ENCODE measurements at regions not wholly inside any gene's neighbourhood (a gene's known extent, or its start where the extent isn't known, plus 50 kb on each side); places are given as distances from the start of the nearest gene placed in this dataset.

GRCh38 chr6:48613231-48613949 is 502.4 kb upstream of the PTCHD4 start (continued):
- TF ChIP-seq IRF3 (IDR thresholded peaks at IDR 0.05): no peak

GRCh38 chr6:48611332-48611731 is 500.3 kb upstream of the PTCHD4 start:
- in situ Hi-C loops (cut with MboI): no loop called here
- TF ChIP-seq BACH1 (IDR thresholded peaks at IDR 0.05; ENCODE audit: borderline replicate concordance) (no peak), RELA (IDR thresholded peaks at IDR 0.05; ENCODE audit: borderline replicate concordance, partially characterized antibody) (no peak), SMC3 (IDR thresholded peaks at IDR 0.05; ENCODE audit: borderline replicate concordance, low read length) (no peak), RAD21 (IDR thresholded peaks at IDR 0.05; ENCODE audit: insufficient read depth, low read depth, low read length) (no peak), MYB (IDR thresholded peaks at IDR 0.05; ENCODE audit: borderline replicate concordance, low read depth, low read length) (no peak), LARP7 (IDR thresholded peaks at IDR 0.05) (no peak), BRCA1 (IDR thresholded peaks at IDR 0.05; ENCODE audit: low read depth, low read length) (no peak), SIN3A (IDR thresholded peaks at IDR 0.05; ENCODE audit: low read depth, low read length) (no peak), TBL1XR1 (IDR thresholded peaks at IDR 0.05; ENCODE audit: low read depth, low read length) (no peak), REST (IDR thresholded peaks at IDR 0.05; ENCODE audit: low read depth, low read length) (no peak), ZBTB11 (CRISPR knock-in tag; IDR thresholded peaks at IDR 0.05) (no peak)

More at GRCh38 chr6:48611332-48611731, 500.3 kb upstream of the PTCHD4 start:
- 26% methylated on average over 3 of the region's 3 CpGs for WGBS (ENCODE audit: insufficient coverage, insufficient replicate concordance, low lambda C conversion rate, missing lambda C conversion rate)
- H3K36me3 ChIP-seq (ENCODE audit: control insufficient read depth in 2 of 2, insufficient read depth in 2 of 2, low read length in 1 of 2): no peaks in the 10 kb centered on the region
- SMC1A ChIA-PET (ENCODE audit: uncharacterized antibody, unreplicated experiment): no interaction called here
- H3K4me1 ChIP-seq (ENCODE audit: control insufficient read depth, insufficient read depth, low read length): no peaks in the 10 kb centered on the region
- POLR2A ChIA-PET: no interaction called here
- DNase-seq (ENCODE audit: low read depth, low spot score): no peak
- CTCF ChIA-PET: no interaction called here
- no peaks in the 10 kb centered on the region for H3K79me2 ChIP-seq (ENCODE audit: control insufficient read depth, insufficient read depth, low read length)
- H3K9me3 ChIP-seq (replicated peaks; ENCODE audit: control insufficient read depth, insufficient read depth, low read length): no peaks in the 10 kb centered on the region
- H3K9ac ChIP-seq (ENCODE audit: control insufficient read depth, insufficient read depth, low read length): no peak overlapping the region
- H3K4me3 ChIP-seq: no peak overlapping the region
- no peaks in the 10 kb centered on the region for H4K20me1 ChIP-seq (ENCODE audit: control insufficient read depth, insufficient read depth)
- H3K27me3 ChIP-seq (replicated peaks in 1 of 2; ENCODE audit: control insufficient read depth in 2 of 2, insufficient read depth in 2 of 2, low read length in 1 of 2): no peaks in the 10 kb centered on the region
- intact Hi-C loops (cut with micrococcal nuclease; ENCODE audit: unreplicated experiment): no loop called here
- RAD21 ChIA-PET (ENCODE audit: unreplicated experiment): no interaction called here
- no TSS peak for BruUV-seq (replicated peaks)
- no peak overlapping the region for H2AFZ ChIP-seq (ENCODE audit: control insufficient read depth, low read depth, low read length)
- ATAC-seq: no peak
- no peak overlapping the region for H3K4me2 ChIP-seq (ENCODE audit: control insufficient read depth, insufficient read depth)
- no peak for FAIRE-seq
- no peak overlapping the region for H3K27ac ChIP-seq (ENCODE audit: control insufficient read depth, insufficient read depth)

All from GM12878 (cell line).